ENCODE measurements at regions not wholly inside any gene's neighbourhood (a gene's known extent, or its start where the extent isn't known, plus 50 kb on each side); places are given as distances from the start of the nearest gene placed in this dataset.

DNA sequence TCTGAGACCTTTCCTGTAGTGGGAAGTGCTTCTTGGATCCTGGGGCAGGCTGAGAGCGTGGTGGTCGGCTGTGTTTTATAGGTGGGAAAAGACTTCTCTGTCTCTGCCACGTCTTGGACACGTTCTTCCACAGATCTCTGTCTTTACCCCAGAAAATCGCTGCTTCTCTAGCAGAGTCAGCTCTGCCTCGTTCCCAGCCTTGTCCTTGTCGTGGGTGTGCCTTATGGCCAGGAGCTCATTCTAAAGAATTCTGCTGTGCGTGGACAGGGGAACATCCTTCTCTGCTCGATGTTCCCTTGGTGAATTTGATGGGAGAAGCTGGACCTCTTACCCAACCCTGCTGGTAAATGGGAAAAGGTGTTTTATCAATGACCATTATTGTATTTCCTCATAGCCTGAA is 433.1 kb upstream of the C2CD4B start:
- Mint-ChIP-seq H3K27me3 (peaks cover 31 to 46% of the 10 kb centered on the region in 2 donors), H3K4me1 (ENCODE audit: low read depth in 2 of 2) (no peaks in the 10 kb centered on the region), H3K9me3 (no peaks in the 10 kb centered on the region), H3K27ac (no peak overlapping the region), H3K4me3 (no peak overlapping the region), H3K36me3 (no peaks in the 10 kb centered on the region)
- ATAC-seq (no peak), DNase-seq (ENCODE audit: low spot score) (no peak)

DNA sequence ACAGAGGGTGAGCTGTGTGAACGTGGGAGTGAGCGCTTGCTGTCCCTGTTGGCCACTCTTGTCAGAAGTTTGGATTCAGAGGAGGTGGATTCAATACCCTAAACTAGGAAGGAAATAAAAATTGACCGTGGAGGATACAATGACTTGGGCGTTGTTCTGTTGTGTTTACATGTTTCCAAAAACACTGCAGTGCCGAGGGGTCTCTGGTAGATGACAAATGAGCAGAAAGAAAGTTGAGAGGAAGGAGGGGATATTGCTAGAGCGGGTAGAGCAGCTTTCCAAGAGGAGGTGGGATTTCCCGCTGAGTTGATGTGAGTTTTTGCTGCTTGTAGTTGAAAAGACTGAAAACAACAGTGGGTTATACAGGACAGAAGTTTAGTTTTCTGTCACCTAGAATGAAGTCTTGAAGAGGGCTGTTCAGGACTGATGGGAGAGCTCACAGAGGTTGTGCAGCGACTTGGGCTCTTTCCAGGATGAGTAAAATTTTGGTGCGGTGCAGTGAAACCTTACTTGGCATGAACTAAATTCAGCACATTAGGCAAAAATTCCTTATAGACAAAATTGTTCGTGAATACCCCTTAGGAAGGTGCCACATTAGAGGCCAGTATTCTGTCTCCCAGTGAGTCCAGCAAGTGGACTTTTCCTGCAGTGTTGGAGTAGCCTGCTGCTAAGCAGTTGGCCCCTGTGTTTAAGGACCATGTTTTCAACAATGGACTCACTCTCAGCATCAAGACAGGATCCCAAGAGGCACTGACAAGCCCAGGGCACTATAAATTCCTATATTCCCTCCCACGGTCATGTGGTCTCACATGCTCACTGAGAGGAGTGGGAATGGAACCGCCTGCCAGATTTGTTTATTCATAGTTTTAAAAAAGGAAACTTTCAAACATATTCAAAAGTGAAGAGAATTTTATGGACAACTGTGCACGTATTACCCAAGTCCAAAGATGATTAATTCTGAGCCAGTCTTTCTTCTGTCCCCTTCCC is 435.0 kb upstream of the C2CD4B start:
- no peaks in the 10 kb centered on the region for H3K9me3 Mint-ChIP-seq
- DNase-seq (ENCODE audit: low spot score) (no peak), ATAC-seq (no peak)
- H3K4me3 Mint-ChIP-seq: no peak overlapping the region
- H3K36me3 Mint-ChIP-seq: no peaks in the 10 kb centered on the region
- H3K4me1 Mint-ChIP-seq (ENCODE audit: low read depth in 2 of 2): no peaks in the 10 kb centered on the region
- no peak overlapping the region for H3K27ac Mint-ChIP-seq
- H3K27me3 Mint-ChIP-seq: peaks cover 22 to 39% of the 10 kb centered on the region in 2 donors

DNA sequence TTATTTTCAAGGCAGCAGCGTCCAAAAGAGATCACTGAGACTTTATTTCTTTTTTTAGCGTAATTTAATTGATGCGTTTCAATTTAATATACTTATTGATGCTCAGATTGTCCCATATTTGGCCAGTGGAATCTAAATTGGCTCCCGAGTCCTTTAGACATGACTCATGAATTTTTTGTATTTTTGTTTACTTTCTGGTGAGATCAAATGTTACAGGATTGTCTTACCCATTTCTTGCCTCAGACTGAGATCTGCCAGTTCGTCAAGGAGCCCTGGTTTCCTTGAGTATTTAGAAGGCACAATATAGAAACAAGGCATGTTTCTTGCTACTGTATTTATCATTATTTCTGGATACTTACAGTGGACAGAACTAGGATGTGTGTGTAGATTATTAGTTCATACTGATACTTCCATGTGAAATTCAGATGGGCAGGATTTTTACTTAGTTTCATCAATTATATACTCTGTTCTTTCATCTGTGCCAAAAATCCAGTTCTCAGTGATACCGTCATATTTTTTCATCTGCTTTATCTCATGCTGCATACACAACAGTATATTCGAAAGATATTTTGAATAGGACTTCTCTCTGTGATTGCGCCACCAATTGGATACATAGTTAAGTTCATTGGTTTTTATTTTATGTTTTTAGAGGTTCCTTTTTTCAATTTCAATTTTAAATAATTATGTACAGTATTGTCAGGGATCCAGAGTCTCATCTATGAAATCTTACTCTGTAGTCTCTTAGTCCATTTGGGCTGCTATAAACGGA is 436.9 kb upstream of the C2CD4B start:
- no peak overlapping the region for H3K4me3 Mint-ChIP-seq
- H3K9me3 Mint-ChIP-seq: no peaks in the 10 kb centered on the region
- H3K27me3 Mint-ChIP-seq: peaks cover 22 to 37% of the 10 kb centered on the region in 2 donors
- H3K36me3 Mint-ChIP-seq: no peaks in the 10 kb centered on the region
- no peaks in the 10 kb centered on the region for H3K4me1 Mint-ChIP-seq (ENCODE audit: low read depth in 2 of 2)
- no peak overlapping the region for H3K27ac Mint-ChIP-seq
- ATAC-seq (no peak), DNase-seq (ENCODE audit: low spot score) (no peak)

DNA sequence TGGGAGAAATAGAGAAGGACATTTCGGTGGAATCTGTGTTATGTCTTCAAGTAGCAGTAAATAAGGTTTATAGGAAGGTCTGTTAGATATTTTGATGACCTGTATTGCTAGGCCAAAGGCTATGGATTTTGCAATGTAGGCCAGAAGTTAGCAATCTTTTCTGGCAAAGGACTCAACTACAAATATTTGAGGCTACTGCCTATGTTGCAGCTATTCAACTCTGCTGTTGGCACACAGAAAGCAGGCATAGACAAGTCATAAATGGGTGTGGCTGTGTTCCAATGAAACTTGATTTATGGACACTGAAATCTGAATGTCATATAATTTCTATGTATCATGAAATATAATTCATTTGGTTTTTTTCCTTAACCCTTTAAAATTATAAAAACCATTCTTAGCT is 438.7 kb upstream of the C2CD4B start:
- no peaks in the 10 kb centered on the region for H3K36me3 Mint-ChIP-seq

DNA sequence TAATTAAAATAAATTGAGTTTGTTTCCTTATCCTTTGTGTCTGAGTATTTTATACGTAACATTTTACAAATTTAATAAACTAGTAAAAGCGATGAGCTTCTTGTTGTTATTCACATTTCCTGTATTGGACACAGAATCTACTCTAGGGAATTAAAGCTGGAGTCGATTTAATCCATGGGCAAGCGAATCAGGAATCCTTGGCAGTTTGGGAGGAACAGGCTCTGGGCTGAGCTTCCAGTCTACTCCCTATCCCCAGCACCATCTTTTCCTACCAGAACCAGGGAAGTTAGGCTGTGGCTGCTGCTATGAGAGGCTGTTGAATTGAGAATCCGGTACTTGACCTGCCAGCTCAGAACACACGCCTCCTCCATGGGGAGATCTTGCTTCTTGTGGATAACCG is 437.3 kb upstream of the TPM1 start:
- ATAC-seq (no peak), DNase-seq (ENCODE audit: low spot score) (no peak)
- H3K27ac Mint-ChIP-seq: no peak overlapping the region
- no peaks in the 10 kb centered on the region for H3K36me3 Mint-ChIP-seq
- peaks cover 25 to 34% of the 10 kb centered on the region in 2 donors for H3K27me3 Mint-ChIP-seq
- H3K4me3 Mint-ChIP-seq: no peak overlapping the region
- no peaks in the 10 kb centered on the region for H3K4me1 Mint-ChIP-seq (ENCODE audit: low read depth in 2 of 2)
- no peaks in the 10 kb centered on the region for H3K9me3 Mint-ChIP-seq

More for the DNA sequence above, 438.7 kb upstream of the C2CD4B start:
- H3K27ac Mint-ChIP-seq: no peak overlapping the region
- no peak overlapping the region for H3K4me3 Mint-ChIP-seq
- DNase-seq (ENCODE audit: low spot score) (no peak), ATAC-seq (no peak)
- H3K9me3 Mint-ChIP-seq: no peaks in the 10 kb centered on the region
- no peaks in the 10 kb centered on the region for H3K4me1 Mint-ChIP-seq (ENCODE audit: low read depth in 2 of 2)
- peaks cover 30 to 45% of the 10 kb centered on the region in 2 donors for H3K27me3 Mint-ChIP-seq

DNA sequence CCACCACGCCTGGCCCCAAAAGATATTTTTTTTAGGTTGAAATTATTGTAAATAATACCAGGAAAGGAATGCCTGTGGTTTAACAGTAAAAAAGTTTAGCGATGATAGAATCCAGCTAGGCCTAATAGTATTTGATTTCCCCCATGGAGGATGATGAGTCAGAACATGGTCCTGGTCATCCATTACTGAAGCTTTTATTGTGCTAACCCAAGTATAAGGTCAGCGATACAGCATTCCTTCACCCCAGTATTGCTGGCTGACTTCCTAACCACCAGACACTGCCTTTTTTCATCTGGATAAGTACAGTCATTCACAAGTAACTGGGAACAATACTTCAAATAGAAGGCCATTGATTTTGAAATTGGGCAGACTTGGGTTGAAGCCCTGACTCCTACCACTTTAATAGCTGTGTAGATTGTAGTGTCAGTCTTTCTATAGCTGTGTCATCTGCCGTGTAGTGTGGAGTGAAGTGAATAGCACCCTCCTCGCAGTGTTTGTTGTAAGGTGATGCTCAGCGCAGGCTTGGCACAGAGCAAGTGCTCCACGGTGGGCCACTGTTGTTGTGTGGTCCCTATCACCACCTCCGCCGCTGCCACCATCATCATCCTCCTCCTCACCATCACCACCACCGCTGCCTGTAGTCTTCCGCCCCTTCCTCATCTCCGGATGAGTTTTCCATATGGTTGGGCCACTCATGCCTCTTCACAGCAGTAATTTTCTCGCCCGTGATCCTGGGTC is 436.0 kb upstream of the TPM1 start:
- no peaks in the 10 kb centered on the region for H3K4me1 Mint-ChIP-seq (ENCODE audit: low read depth in 2 of 2)
- H3K36me3 Mint-ChIP-seq: no peaks in the 10 kb centered on the region
- DNase-seq (ENCODE audit: low spot score) (no peak), ATAC-seq (peak in 1 of 2 donors; percentile 36)
- H3K27ac Mint-ChIP-seq: no peak overlapping the region
- H3K27me3 Mint-ChIP-seq: peaks cover 27 to 32% of the 10 kb centered on the region in 2 donors
- no peak overlapping the region for H3K4me3 Mint-ChIP-seq
- H3K9me3 Mint-ChIP-seq: no peaks in the 10 kb centered on the region

DNA sequence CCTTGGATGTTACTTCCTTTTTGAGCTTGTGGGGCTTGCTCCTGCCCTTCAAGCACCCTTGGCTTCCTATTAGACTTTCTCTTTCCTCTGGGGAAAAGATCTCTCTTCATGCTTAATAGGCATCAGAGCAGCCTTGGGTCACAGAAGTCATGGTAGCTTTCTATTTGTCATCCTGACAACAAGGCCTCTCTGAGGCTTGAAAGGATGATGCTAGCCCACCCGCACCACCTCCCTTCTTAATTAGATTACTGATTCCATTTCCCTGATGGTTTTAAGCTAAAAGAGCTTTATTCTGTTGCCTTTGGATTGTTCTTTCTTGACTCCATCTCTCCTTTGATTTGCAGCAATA is 435.5 kb upstream of the TPM1 start:
- Mint-ChIP-seq H3K4me1 (ENCODE audit: low read depth in 2 of 2) (no peaks in the 10 kb centered on the region), H3K4me3 (no peak overlapping the region), H3K27ac (no peak overlapping the region), H3K36me3 (no peaks in the 10 kb centered on the region), H3K9me3 (no peaks in the 10 kb centered on the region), H3K27me3 (peaks cover 24 to 31% of the 10 kb centered on the region in 2 donors)
- ATAC-seq (no peak), DNase-seq (ENCODE audit: low spot score) (no peak)

DNA sequence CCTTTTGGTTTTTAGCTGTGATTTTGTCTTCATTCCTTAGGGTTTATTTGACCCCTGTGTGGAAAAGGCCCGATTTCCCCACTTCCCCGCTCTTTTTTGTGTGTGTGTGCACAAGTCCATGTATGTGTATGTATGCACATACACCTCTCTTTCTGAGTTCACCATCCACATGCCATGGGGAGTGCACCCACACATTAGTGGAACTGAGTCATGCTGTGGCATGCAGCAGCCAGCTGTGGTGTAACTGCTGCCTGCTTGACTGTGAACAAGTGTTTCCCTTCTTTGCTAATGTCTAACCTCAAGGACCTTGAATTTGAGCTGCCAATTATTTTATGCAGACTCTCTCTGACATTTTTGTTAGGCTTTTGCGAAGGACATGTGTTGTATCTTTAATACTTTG is 434.9 kb upstream of the TPM1 start:
- Mint-ChIP-seq H3K4me3 (no peak overlapping the region), H3K4me1 (ENCODE audit: low read depth in 2 of 2) (no peaks in the 10 kb centered on the region), H3K9me3 (no peaks in the 10 kb centered on the region), H3K27me3 (peaks cover 24 to 30% of the 10 kb centered on the region in 2 donors), H3K36me3 (no peaks in the 10 kb centered on the region), H3K27ac (no peak overlapping the region)
- no peak for DNase-seq (ENCODE audit: low spot score)
- no peak for ATAC-seq

DNA sequence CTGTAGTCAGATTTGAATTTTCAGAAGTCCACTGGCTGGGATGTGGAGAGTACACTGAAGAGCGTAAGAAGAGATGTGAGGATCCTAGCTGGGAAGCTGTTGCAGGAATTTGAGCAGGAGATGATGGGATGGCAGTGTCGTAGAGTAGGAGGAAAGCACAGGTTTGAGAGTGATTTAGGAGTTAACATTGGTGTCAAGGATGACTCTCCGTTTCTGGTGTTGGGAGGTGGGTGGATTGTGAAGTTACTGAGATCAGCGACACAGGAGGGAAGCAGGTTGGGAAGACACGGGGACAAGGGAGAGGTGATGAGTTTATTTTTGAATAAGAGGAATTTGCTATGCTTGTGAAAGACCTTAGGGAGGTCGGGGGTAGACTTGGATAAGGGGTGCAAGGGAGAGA is 434.2 kb upstream of the TPM1 start:
- DNase-seq (ENCODE audit: low spot score): no peak
- Mint-ChIP-seq H3K4me1 (ENCODE audit: low read depth in 2 of 2) (no peaks in the 10 kb centered on the region), H3K9me3 (no peaks in the 10 kb centered on the region), H3K27me3 (peaks cover 24 to 37% of the 10 kb centered on the region in 2 donors), H3K4me3 (no peak overlapping the region), H3K27ac (no peak overlapping the region), H3K36me3 (no peaks in the 10 kb centered on the region)
- ATAC-seq: no peak

DNA sequence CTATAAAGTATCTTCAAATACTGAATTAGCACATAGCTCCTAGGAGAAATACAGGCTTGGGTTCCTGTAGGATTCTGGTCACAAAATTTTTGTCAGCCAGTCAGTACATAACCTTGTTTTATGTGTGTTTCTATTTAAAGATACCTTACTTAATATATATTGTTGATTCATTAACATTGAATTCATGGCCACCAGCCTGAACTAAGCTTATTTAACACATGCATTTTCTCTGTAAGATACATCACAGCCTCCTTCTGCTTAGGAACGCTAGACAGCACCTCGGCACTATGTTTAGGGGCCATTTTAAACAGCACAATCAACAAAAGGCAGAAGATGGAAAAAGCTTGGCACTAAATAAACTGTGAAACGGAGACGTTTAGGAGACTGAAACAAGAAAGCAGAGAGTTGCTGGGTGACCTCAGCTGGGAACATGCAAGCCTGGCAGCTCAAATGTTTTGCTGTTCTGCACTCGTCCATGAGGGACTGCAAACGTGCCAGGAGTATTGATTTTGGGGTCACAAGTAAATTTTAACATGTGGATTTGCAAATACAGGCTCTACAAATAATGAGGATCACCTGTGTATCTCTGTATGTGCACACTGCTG is 432.2 kb upstream of the TPM1 start:
- DNase-seq (ENCODE audit: low spot score) (no peak), ATAC-seq (no peak)
- Mint-ChIP-seq H3K4me1 (ENCODE audit: low read depth in 2 of 2) (no peaks in the 10 kb centered on the region), H3K9me3 (no peaks in the 10 kb centered on the region), H3K27ac (no peak overlapping the region), H3K27me3 (peaks cover 26 to 43% of the 10 kb centered on the region in 2 donors), H3K36me3 (no peaks in the 10 kb centered on the region), H3K4me3 (no peak overlapping the region)

DNA sequence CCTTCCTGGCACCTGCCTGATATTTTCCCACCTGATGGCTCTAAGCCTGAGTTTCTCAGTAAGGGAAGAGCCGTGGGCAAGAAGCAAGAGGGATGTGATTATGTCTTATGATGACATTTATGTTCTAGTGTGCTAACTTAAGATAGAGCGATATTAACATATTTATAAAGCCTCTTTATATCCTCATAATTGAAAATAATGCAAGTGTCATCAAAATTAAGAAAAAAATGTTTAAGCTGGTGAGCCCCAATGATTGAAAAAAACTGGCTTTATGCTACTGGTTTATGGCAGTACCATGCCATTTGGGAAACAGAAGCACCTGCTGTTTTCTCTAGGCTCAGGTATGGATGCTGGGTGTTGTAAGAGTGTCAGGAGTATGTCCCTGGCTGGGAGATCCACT is 431.5 kb upstream of the TPM1 start:
- H3K27ac Mint-ChIP-seq: no peak overlapping the region
- DNase-seq (ENCODE audit: low spot score) (no peak), ATAC-seq (no peak)
- H3K4me1 Mint-ChIP-seq (ENCODE audit: low read depth in 2 of 2): no peaks in the 10 kb centered on the region
- no peaks in the 10 kb centered on the region for H3K36me3 Mint-ChIP-seq
- no peak overlapping the region for H3K4me3 Mint-ChIP-seq
- peaks cover 23 to 43% of the 10 kb centered on the region in 2 donors for H3K27me3 Mint-ChIP-seq
- no peaks in the 10 kb centered on the region for H3K9me3 Mint-ChIP-seq

DNA sequence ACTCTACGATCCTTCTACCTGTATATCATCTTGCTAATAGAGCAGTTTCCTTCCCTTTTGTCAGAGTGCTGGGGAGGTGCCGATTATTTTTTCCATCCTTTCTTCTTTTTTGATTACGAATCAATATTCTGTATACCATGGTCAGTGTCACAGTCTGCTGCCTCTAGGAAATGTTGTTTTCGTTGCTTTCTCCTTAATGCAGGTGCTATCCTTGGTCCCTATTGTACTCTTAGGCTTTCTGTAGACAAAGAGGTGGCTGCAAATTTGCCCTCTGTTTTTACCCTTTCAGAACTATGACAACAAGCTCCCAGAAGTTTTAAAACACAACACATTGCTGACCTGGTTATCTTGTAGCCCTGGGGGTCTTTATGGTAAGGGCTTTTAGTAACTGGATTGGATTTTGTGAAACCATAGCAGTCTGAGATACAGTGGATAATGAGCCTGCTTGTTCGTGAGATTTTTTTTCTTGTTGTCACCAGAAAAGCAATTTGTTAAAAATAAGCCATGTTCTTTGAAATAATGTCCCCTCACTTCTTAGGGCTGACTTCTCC is 430.3 kb upstream of the TPM1 start:
- Mint-ChIP-seq H3K27me3 (peaks cover 23 to 38% of the 10 kb centered on the region in 2 donors), H3K36me3 (no peaks in the 10 kb centered on the region), H3K9me3 (no peaks in the 10 kb centered on the region), H3K4me3 (no peak overlapping the region), H3K4me1 (ENCODE audit: low read depth in 2 of 2) (no peaks in the 10 kb centered on the region), H3K27ac (no peak overlapping the region)
- ATAC-seq (no peak), DNase-seq (ENCODE audit: low spot score) (no peak)

DNA sequence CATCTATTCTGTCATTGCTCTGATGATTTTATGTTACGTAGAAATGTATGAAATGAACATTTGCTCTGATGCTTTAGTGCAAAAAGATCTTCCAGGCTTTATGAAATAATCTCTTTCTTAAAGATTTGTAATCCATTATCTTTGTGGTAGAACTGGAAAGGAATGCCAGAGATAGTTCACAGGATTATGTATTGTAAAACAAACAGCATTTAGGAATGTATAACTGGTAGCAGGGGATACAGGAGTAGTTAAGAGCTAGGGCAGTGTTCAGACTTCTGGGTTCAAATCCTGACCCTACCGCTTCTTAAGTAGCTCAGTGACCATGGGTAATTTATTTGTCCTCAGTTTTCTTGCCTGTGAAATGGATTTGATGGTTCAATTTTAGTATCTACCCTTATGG is 429.8 kb upstream of the TPM1 start:
- H3K4me3 Mint-ChIP-seq: no peak overlapping the region
- peaks cover 22 to 34% of the 10 kb centered on the region in 2 donors for H3K27me3 Mint-ChIP-seq
- no peaks in the 10 kb centered on the region for H3K4me1 Mint-ChIP-seq (ENCODE audit: low read depth in 2 of 2)
- H3K36me3 Mint-ChIP-seq: no peaks in the 10 kb centered on the region
- no peaks in the 10 kb centered on the region for H3K9me3 Mint-ChIP-seq
- DNase-seq (ENCODE audit: low spot score) (no peak), ATAC-seq (no peak)
- H3K27ac Mint-ChIP-seq: no peak overlapping the region

Measured in natural killer cell treated with Interleukin-12 subunit alpha and Interleukin-12 subunit beta and Interleukin-15 and Interleukin-18, amount 100 ng/mL, for 72 hours (primary cell).